Liver (tissue), 8 donors: ENCODE measurements at regions not wholly inside any gene's neighbourhood (a gene's known extent, or its start where the extent isn't known, plus 50 kb on each side); places are given as distances from the start of the nearest gene placed in this dataset.

Source experiments
- DNase-seq: peaks from one replicate; pipeline ENCODE4 v3.0.0-alpha.2; 2017; ENCODE audit warnings: low spot score
- H3K27ac ChIP-seq, 2 donors: one replicate each; pipeline ENCODE4 v1.7.0; 2013; ENCODE audit warnings: inconsistent platforms in 2 of 2, low read length in 2 of 2, control low read depth in 1 of 2, low read depth in 1 of 2, mild to moderate bottlenecking in 1 of 2
- H3K27me3 ChIP-seq, 4 donors: one replicate each; pipeline versions ENCODE4 v1.6.1 to v1.7.0; 2013; ENCODE audit warnings: low read length in 3 of 4, inconsistent platforms in 1 of 4, mild to moderate bottlenecking in 1 of 4, moderate library complexity in 1 of 4; ENCODE audit not compliant: control insufficient read depth in 4 of 4, insufficient read depth in 4 of 4
- H3K36me3 ChIP-seq, 4 donors: one replicate each; pipeline versions ENCODE4 v1.6.1 to v1.7.0; 2013; ENCODE audit warnings: low read length in 3 of 4, mild to moderate bottlenecking in 3 of 4, low read depth in 1 of 4, moderate library complexity in 1 of 4; ENCODE audit not compliant: control insufficient read depth in 4 of 4, insufficient read depth in 3 of 4
- H3K4me1 ChIP-seq, 4 donors: one replicate each; pipeline versions ENCODE4 v1.6.1 to v1.7.0; 2013; ENCODE audit warnings: low read length in 3 of 4, mild to moderate bottlenecking in 3 of 4, moderate library complexity in 1 of 4; ENCODE audit not compliant: control insufficient read depth in 4 of 4, insufficient read depth in 4 of 4
- H3K4me3 ChIP-seq, 3 donors: one replicate each; pipeline versions ENCODE4 v1.6.1 to v1.7.0; 2013; ENCODE audit warnings: low read length in 3 of 3, control low read depth in 1 of 3, low read depth in 1 of 3, mild to moderate bottlenecking in 1 of 3
- H3K9ac ChIP-seq, 2 donors: one replicate each; pipeline ENCODE4 v1.7.0; 2013; ENCODE audit warnings: low read length in 2 of 2, mild to moderate bottlenecking in 2 of 2, moderate library complexity in 2 of 2, control low read depth in 1 of 2, low read depth in 1 of 2
- H3K9me3 ChIP-seq, 4 donors: one replicate each; pipeline versions ENCODE4 v1.6.1 to v1.7.0; 2013; ENCODE audit warnings: low read length in 3 of 4; ENCODE audit not compliant: control insufficient read depth in 4 of 4
- EGR1 ChIP-seq, 2 donors: IDR thresholded peaks; 2 replicates each; pipeline ENCODE4 v1.6.1; 2016 to 2018; ENCODE audit warnings: antibody characterized with exemption in 2 of 2, low read depth in 2 of 2
- FOXA1 ChIP-seq: IDR thresholded peaks from 2 replicates; pipeline ENCODE4 v1.6.1; 2016; ENCODE audit warnings: antibody characterized with exemption
- FOXA2 ChIP-seq: IDR thresholded peaks from 2 replicates; pipeline ENCODE4 v1.6.1; 2016; ENCODE audit warnings: antibody characterized with exemption
- GABPA ChIP-seq, 2 donors: IDR thresholded peaks in 1 of 2; conservative IDR thresholded peaks in 1 of 2; 2 replicates each; pipeline ENCODE4 v1.6.1; 2016; ENCODE audit warnings: antibody characterized with exemption in 2 of 2, mild to moderate bottlenecking in 1 of 2, moderate library complexity in 1 of 2
- HNF4A ChIP-seq, 2 donors: conservative IDR thresholded peaks; 2 replicates each; pipeline ENCODE4 v1.6.1; 2016; ENCODE audit warnings: antibody characterized with exemption in 2 of 2, mild to moderate bottlenecking in 2 of 2
- HNF4G ChIP-seq: IDR thresholded peaks from 2 replicates; pipeline ENCODE4 v1.6.1; 2016; ENCODE audit warnings: antibody characterized with exemption
- JUND ChIP-seq, 2 donors: IDR thresholded peaks; 2 replicates each; pipeline ENCODE4 v1.6.1; 2016; ENCODE audit warnings: antibody characterized with exemption in 2 of 2
- NR2F2 ChIP-seq: IDR thresholded peaks from 2 replicates; pipeline ENCODE4 v1.6.1; 2016; ENCODE audit warnings: antibody characterized with exemption
- RAD21 ChIP-seq, 2 donors: IDR thresholded peaks; 2 replicates each; pipeline ENCODE4 v1.6.1; 2016; ENCODE audit warnings: antibody characterized with exemption in 2 of 2, mild to moderate bottlenecking in 2 of 2
- RXRA ChIP-seq, 2 donors: IDR thresholded peaks; 2 replicates each; pipeline ENCODE4 v1.6.1; 2017 to 2018; ENCODE audit warnings: antibody characterized with exemption in 2 of 2, mild to moderate bottlenecking in 1 of 2
- SP1 ChIP-seq: IDR thresholded peaks from 2 replicates; pipeline ENCODE4 v1.6.1; 2018; ENCODE audit warnings: antibody characterized with exemption, mild to moderate bottlenecking
- TAF1 ChIP-seq: conservative IDR thresholded peaks from 2 replicates; pipeline ENCODE4 v1.6.1; 2016; ENCODE audit warnings: antibody characterized with exemption, mild to moderate bottlenecking
- YY1 ChIP-seq: IDR thresholded peaks from 2 replicates; pipeline ENCODE4 v1.6.1; 2016; ENCODE audit warnings: antibody characterized with exemption, mild to moderate bottlenecking
- WGBS: extraction: QIAGEN DNeasy Blood & Tissue Kit; methylation state at CpG from one replicate; pipeline ENCODE4 v1.1.7; 2013; 5-methylcytosine and 5-hydroxymethylcytosine counted together
- TF ChIP-seq, protein P1 (sequence below): IDR thresholded peaks from 2 replicates; pipeline ENCODE4 v1.6.1; 2016; ENCODE audit warnings: antibody characterized with exemption
- TF ChIP-seq, protein P2 (sequence below): IDR thresholded peaks from 2 replicates; pipeline ENCODE4 v1.6.1; 2016; ENCODE audit warnings: antibody characterized with exemption, mild to moderate bottlenecking
- TF ChIP-seq, protein P3 (sequence below): fragments of 150-350 bp; IDR thresholded peaks from 2 replicates; pipeline ENCODE4 v1.5.1; 2017; ENCODE audit warnings: improper control_type of control experiment, low read depth, low read length; ENCODE audit not compliant: missing input control
- TF ChIP-seq, protein P4 (sequence below): IDR thresholded peaks from 2 replicates; pipeline ENCODE4 v1.6.1; 2016; ENCODE audit warnings: antibody characterized with exemption
- TF ChIP-seq, protein P5 (sequence below): IDR thresholded peaks from 2 replicates; pipeline ENCODE4 v1.6.1; 2016; ENCODE audit warnings: antibody characterized with exemption
- donor health status: healthy.
- donor health status: healthy.
- donor health status: healthy.
- donor health status: healthy.
- donor health status: healthy.

DNA sequence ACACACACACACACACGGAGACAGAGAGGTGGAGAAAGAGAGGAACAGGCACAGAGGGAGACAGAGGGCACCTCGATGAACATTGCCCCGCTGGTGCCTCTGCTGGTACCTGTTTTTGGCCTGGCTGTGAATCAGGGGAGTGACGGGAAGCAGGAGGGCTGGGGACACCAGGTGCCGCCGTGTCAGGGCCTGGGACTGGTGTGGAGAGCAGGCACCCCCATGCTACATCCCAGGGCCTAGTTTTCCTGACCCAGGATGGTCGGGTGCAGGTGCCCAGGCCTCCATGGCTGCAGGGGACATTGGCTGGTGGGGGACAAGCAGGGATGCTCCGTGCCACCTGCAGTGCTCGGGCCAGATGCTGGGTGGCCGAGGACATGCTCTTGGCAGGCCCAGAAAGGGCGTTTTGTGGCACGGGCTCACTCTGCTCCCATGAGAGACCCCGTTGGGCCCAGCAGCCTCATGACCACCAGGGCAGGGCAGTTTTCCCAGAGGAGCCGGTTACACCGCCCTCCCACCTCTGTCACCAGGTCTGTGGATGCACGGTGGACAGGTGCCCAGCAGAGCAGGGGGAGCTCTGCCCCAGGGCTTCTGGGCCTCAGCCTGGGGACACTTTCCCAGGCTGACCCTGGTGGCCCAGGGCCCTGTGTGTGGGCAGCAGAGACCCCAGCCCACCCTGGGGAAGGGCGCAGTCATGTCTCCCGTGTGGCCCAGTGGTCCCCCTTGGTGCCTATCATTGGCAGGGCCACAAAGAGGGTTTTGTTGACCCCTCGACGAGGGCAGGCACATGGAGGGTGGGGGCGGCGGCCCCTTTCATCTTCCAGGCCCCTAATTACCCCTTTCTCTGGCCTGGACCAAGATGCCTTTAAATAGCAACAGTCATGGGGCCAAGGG, 207.5 kb upstream of the RTL1 start:
- no peak overlapping the region for H3K4me3 ChIP-seq
- peak; percentile 32 for DNase-seq
- H3K36me3 ChIP-seq: no peaks in the 10 kb centered on the region
- no peaks in the 10 kb centered on the region for H3K9me3 ChIP-seq
- H3K27ac ChIP-seq: no peak overlapping the region
- no peak overlapping the region for H3K9ac ChIP-seq
- H3K27me3 ChIP-seq: no peaks in the 10 kb centered on the region
- H3K4me1 ChIP-seq: no peaks in the 10 kb centered on the region
- 85% methylated on average over 22 of the region's 22 CpGs for WGBS
- TF ChIP-seq, protein P1, sequence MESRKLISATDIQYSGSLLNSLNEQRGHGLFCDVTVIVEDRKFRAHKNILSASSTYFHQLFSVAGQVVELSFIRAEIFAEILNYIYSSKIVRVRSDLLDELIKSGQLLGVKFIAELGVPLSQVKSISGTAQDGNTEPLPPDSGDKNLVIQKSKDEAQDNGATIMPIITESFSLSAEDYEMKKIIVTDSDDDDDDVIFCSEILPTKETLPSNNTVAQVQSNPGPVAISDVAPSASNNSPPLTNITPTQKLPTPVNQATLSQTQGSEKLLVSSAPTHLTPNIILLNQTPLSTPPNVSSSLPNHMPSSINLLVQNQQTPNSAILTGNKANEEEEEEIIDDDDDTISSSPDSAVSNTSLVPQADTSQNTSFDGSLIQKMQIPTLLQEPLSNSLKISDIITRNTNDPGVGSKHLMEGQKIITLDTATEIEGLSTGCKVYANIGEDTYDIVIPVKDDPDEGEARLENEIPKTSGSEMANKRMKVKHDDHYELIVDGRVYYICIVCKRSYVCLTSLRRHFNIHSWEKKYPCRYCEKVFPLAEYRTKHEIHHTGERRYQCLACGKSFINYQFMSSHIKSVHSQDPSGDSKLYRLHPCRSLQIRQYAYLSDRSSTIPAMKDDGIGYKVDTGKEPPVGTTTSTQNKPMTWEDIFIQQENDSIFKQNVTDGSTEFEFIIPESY: no peak
- no peak for TF ChIP-seq NR2F2
- no peak for TF ChIP-seq HNF4G
- no peak for TF ChIP-seq GABPA (IDR thresholded peaks at IDR 0.05 in 1 of 2, conservative IDR thresholded peaks at IDR 0.05 in 1 of 2)
- no peak for TF ChIP-seq TAF1
- no peak for TF ChIP-seq JUND (IDR thresholded peaks at IDR 0.05)
- TF ChIP-seq YY1: no peak
- TF ChIP-seq, protein P2, sequence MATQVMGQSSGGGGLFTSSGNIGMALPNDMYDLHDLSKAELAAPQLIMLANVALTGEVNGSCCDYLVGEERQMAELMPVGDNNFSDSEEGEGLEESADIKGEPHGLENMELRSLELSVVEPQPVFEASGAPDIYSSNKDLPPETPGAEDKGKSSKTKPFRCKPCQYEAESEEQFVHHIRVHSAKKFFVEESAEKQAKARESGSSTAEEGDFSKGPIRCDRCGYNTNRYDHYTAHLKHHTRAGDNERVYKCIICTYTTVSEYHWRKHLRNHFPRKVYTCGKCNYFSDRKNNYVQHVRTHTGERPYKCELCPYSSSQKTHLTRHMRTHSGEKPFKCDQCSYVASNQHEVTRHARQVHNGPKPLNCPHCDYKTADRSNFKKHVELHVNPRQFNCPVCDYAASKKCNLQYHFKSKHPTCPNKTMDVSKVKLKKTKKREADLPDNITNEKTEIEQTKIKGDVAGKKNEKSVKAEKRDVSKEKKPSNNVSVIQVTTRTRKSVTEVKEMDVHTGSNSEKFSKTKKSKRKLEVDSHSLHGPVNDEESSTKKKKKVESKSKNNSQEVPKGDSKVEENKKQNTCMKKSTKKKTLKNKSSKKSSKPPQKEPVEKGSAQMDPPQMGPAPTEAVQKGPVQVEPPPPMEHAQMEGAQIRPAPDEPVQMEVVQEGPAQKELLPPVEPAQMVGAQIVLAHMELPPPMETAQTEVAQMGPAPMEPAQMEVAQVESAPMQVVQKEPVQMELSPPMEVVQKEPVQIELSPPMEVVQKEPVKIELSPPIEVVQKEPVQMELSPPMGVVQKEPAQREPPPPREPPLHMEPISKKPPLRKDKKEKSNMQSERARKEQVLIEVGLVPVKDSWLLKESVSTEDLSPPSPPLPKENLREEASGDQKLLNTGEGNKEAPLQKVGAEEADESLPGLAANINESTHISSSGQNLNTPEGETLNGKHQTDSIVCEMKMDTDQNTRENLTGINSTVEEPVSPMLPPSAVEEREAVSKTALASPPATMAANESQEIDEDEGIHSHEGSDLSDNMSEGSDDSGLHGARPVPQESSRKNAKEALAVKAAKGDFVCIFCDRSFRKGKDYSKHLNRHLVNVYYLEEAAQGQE: no peak
- no peak for TF ChIP-seq RAD21 (IDR thresholded peaks at IDR 0.05)
- TF ChIP-seq RXRA (IDR thresholded peaks at IDR 0.05): no peak
- TF ChIP-seq FOXA1: no peak
- TF ChIP-seq, protein P3, sequence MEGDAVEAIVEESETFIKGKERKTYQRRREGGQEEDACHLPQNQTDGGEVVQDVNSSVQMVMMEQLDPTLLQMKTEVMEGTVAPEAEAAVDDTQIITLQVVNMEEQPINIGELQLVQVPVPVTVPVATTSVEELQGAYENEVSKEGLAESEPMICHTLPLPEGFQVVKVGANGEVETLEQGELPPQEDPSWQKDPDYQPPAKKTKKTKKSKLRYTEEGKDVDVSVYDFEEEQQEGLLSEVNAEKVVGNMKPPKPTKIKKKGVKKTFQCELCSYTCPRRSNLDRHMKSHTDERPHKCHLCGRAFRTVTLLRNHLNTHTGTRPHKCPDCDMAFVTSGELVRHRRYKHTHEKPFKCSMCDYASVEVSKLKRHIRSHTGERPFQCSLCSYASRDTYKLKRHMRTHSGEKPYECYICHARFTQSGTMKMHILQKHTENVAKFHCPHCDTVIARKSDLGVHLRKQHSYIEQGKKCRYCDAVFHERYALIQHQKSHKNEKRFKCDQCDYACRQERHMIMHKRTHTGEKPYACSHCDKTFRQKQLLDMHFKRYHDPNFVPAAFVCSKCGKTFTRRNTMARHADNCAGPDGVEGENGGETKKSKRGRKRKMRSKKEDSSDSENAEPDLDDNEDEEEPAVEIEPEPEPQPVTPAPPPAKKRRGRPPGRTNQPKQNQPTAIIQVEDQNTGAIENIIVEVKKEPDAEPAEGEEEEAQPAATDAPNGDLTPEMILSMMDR: no peak
- no peak for TF ChIP-seq HNF4A (conservative IDR thresholded peaks at IDR 0.05)
- no peak for TF ChIP-seq SP1
- TF ChIP-seq, protein P4, sequence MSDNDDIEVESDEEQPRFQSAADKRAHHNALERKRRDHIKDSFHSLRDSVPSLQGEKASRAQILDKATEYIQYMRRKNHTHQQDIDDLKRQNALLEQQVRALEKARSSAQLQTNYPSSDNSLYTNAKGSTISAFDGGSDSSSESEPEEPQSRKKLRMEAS: no peak
- no peak for TF ChIP-seq EGR1 (IDR thresholded peaks at IDR 0.05; ENCODE audit: low read depth in 2 of 2)
- no peak for TF ChIP-seq FOXA2
- TF ChIP-seq, protein P5, sequence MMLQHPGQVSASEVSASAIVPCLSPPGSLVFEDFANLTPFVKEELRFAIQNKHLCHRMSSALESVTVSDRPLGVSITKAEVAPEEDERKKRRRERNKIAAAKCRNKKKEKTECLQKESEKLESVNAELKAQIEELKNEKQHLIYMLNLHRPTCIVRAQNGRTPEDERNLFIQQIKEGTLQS: no peak
